HG02678 (cell line): ENCODE measurements at regions not wholly inside any gene's neighbourhood (a gene's known extent, or its start where the extent isn't known, plus 50 kb on each side); places are given as distances from the start of the nearest gene placed in this dataset.
"Not testable (repeated sequence)": the region's sequence is repeated elsewhere in the genome, so short reads cannot be mapped to it uniquely, and the experiment has no call there.

Source experiments
- ATAC-seq: cut with Tn5 transposase; IDR thresholded peaks from one replicate; pipeline ENCODE4 v1.9.1; 2021; ENCODE audit warnings: mild to moderate bottlenecking, moderate library complexity; ENCODE audit not compliant: unreplicated experiment

DNA sequence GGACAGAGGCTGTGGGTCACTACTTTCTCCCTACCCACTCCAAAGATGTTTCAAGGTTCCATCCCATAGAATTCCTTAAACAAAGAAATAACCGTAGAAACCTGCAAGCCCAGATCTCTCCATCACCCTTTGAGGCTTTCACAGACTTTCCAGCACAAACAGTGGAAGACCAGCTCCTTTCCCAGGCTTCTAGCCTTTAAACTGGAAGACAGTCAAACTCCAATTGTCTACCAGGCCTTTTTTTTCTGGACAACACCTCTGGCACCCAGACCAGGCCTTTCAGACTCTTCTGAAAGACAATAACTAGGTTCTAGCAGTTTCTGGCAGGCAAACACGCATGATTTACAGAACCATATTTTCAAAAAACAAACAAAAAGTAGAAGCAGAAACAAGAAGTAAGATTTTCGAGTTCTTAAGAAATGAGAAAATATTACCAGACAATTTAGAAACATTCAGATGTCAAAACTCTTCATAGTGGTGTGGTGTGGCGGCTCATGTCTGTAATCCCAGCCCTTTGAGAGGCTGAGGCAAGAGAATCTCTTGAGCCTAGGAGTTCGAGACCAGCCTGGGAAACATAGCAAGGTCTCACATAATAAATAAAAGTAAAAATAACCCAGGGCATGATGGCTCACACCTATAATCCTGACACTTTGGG lies 73.0 kb upstream of the EPCAM start:
- ATAC-seq = no peak

- no peak for ATAC-seq
Measured at GRCh38 chr2:47295131-47295980, 73.8 kb upstream of the EPCAM start.

- no peak for ATAC-seq
Measured at GRCh38 chr2:47293976-47294375, 75.1 kb upstream of the EPCAM start.

DNA sequence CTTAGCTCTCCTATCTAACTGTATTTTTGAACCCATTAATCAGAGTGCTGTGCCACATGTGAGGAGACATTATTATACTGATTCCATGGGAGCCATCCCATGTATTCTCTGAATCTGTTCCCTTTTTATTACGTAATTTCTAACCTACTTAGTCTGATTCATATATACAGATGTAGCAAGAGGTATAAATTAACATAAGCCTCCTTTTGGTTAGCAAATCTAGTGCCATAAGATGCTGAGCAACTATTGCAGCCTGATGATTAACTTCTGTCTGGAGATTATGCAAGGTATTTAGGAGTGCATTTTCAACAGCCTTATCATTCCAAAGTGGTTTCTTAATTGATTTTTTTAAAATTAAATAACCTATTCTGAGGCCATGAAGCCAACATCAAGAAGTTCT lies 80.2 kb upstream of the EPCAM start:
- no peak for ATAC-seq

- ATAC-seq = no peak
Measured at GRCh38 chr2:47283659-47284058, 85.5 kb upstream of the EPCAM start.

GRCh38 chr2:47282621-47283272 lies 86.4 kb upstream of the EPCAM start:
- ATAC-seq = no peak

GRCh38 chr2:47279525-47279924 lies 89.6 kb upstream of the EPCAM start:
- not testable (repeated sequence) for ATAC-seq

- ATAC-seq = no peak
Measured at GRCh38 chr2:47277987-47278386, 91.1 kb upstream of the EPCAM start.

DNA sequence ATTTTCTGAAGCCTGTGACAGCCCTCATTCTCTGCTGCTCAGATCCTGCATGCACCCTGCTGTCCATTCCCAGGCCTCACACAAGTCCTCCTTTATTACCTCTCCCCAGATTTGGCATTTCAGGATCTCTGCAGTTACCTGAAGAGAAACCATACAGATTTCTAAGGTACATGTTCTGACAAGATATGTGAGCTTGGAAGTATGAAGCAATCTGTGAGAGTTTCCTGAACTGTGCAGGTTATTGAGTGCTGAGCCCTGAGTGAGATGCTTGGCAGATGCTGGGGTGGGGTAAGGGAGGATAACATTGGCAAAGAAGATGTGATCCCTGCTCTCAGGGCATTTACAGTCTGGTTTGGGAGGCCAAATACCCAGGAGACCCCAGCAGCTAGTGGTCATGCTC lies 91.9 kb upstream of the EPCAM start:
- ATAC-seq = no peak

GRCh38 chr2:47276061-47276460 lies 93.0 kb upstream of the EPCAM start:
- no peak for ATAC-seq

DNA sequence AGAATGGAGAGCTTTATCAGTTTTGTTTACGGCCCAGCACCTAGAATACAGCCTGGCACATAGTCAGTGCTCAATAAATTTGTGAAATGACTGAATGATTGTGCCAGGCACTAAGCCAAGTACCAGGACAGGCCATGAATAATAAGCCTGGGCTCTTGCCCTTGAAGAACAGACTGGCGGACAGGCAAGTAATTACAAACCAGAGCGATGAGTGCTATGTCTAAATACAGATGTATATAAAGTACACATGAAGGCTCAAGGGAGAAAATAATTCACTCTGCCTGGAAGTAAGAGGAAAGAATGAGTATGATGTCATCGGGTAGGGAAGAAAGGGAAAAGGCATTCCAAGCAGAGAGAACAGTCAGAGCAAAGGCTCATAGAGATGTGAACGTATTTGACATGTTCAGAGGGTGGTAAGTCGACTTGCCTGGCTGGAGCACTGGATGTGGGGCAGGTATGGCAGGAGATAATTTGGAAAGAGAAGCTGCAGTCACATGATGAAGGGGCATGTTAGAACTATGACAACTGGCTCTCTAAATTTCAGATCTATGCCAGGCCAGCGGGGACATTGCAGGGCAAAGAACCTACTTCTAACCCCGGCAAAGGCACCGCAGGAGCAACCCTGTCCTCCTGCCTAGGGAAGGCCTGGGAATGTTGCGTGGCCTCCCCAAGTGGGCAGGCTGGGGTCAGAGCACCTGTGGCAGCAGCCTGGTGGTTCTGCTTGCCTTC lies 94.9 kb upstream of the EPCAM start:
- no peak for ATAC-seq

- no peak for ATAC-seq
Measured at GRCh38 chr2:47272905-47273758, 96.0 kb upstream of the EPCAM start.

DNA sequence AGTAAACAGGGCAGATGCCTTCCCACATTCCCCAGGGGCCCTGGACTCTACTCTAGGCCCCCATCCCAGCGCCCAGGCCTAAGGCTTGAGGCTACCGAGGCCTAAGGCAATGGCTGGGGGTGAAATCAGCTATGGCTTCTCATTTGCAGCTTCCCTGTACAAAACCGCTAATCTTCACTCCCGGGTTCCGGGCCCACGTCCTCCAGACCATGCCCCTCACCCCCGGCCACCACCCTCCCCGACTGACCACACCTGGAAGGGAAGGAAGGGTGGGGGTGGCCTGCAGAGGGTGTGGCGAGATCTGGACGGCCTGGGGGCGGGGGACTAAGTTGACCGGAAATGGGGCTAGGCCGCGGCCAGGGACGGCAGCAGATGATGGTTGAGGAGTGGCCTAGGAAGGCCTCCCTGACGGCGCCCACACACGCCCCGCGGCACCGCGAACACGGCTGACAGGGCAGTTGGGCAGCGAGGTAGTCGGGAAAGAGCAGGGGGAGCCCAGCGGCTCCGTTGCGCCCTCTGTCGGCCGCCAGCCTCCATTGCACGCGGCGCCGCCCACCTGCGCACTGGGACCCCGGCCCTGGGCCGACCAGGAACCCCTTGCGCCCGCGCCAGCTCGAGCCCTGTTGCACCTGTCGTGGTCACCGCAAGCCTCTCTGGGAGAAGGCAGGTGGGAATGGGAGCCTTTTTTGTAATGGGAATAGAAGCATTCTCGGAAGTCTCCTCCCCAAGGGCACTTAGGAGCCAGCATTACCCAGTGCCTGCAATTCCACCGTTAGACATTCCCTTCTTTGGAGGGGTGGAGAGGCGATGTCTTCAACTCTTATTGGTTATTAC lies 95.9 kb upstream of the CALM2 start:
- ATAC-seq = peak; percentile 73

DNA sequence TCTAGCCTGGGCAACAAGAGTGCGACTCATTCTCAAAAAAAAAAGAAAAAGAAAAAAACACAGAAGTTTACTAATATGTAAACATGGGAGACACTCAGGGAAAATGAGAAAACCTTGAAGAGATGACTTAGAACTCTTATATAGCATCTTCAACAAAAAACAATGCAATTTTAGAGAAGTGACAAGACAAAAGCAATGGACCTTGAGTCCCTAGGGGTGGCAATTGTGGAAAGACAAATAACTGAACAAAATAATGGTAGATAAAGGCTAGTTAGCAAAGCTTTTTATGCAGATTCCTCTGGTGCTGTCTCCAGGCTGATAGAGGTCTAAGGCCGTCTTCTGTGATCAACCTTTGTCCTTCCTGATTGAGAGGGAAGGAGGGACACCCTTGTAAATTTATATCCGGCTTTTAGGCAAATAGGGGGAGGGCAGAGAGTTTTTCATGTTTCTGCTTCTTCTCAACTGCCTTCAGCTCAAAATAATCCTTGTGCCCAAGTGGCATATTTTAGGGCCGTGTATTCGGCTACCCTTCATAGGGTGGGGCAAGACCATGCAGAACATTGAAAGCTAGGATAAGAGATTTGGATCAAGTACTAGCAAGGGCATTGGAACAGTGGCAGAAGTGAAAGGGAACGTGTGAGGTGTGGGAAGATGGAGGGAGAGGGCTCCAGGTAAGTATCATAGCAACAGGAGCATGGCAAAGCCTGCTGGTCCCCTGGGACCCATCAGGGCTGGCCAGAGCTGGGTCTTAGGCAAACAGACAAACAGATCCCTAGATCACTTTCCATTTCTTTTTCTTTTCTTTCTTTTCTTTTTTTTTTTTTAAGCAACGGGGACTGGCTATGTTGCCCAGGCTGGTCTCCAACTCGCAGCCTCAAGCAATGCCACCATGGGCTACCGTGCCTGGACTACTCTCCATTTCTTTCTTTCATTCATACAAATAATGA lies 95.0 kb upstream of the CALM2 start:
- ATAC-seq = no peak

GRCh38 chr2:47270421-47270820 lies 94.1 kb upstream of the CALM2 start:
- ATAC-seq = no peak

GRCh38 chr2:47269316-47270232 lies 93.3 kb upstream of the CALM2 start:
- no peak for ATAC-seq

- ATAC-seq = no peak
Measured at GRCh38 chr2:47267711-47268086, 91.4 kb upstream of the CALM2 start.
